Suppressor macrophage treated with lipopolysaccharide for 4 hours (primary cell): ENCODE measurements at regions not wholly inside any gene's neighbourhood (a gene's known extent, or its start where the extent isn't known, plus 50 kb on each side); places are given as distances from the start of the nearest gene placed in this dataset.

Experiments used
- DNase-seq: peaks from one replicate; pipeline ENCODE4 v3.0.0-alpha.2; 2020

DNA sequence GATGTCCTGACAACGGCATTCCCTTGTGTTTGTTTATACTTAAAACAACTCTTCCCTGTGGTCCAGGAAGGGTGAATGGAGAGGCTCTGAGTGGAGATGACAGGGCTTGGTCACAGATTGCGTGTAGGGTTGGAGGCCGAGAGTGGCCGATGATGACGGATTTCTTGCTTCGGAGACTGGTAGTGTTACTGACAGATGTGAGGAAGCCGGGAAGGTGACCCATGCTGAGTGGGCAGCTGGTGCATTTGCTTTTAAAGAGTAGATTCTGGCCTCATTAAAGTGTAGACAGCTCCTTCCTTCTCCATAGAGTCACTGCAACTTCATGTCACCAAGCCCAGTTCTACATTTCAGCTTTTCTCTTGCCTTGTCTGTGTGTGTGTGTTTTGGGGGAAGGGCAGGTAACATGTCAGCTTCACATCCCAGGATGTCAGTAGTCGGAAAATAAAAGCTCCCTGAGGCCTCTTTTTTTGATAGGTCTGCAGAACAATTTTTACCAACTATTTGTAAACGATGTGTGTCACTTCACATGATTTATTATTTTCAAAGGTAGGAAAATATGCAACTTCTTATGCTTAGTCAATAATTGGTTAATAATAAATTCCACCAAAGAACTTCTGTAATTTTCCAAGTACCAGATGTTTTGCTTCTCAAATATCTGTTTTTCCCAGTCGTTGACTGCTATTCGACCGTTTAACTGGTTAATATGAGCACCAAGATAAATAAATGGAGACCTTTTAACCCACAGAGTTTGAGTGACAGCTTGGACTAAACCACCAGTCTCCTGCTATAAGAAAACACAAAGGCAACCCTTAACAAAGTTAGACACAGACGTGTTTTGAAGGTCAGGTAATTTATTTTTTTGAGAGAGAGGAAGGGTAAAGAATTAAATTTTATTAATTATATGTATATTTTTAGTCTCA is 436.9 kb downstream of the SLC4A3 start:
- no peak for DNase-seq

DNA sequence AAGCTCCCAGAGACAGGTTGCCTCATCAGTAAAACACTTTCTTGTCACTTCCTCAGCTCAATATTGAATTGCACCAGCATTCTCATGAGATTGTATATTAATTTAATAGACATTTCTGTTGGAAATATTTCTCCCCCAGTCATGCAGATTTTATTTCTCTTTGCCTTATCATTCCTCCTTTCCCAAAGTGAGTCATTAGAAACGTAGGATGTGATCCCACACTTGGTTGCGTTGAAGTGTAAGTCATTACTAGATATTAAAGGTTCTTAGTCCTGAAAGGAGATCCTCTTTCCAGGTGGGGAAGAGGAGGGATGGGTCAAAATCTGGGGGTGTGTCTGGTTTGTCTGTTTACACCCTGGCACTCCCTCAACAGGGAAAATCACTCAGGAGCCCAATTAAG is 438.2 kb downstream of the SLC4A3 start:
- DNase-seq: no peak

DNA sequence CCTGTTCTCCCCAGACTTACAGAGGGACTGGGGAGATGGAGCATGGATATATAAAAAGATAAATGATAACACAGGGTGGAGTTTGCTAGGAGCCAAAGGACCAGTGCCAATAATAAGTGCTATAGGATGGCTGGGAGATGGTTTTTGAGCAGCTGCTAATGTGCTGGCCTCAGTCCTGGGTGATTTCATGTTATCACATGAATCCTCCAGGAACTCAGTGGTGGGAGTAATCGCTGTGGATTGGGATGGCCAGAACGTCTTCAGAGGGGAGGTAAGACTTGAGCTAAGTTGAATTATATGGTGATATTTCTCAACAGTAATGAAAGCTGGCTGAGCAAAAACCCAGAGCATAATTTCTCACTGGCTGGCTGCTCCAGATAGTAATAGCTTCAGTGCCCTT is 441.4 kb downstream of the SLC4A3 start:
- DNase-seq: no peak

DNA sequence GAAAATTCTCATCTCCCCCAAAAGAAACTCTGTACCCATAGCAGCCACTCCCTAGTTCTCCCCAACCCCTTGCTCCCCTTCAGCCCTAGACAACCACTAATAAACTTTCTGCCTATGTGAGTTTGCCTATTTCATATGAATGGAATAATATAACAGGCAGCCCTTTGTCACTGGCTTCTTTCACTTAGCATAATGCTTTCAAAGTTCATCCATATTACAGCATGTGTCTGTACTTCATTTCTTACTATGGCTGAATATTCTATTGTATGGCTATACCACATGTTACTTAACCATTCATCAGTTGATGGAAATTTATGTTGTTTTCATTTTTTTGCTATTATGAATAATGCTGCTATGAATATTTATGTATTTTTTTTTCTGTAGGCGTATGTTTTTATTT is 442.9 kb downstream of the SLC4A3 start:
- no peak for DNase-seq

DNA sequence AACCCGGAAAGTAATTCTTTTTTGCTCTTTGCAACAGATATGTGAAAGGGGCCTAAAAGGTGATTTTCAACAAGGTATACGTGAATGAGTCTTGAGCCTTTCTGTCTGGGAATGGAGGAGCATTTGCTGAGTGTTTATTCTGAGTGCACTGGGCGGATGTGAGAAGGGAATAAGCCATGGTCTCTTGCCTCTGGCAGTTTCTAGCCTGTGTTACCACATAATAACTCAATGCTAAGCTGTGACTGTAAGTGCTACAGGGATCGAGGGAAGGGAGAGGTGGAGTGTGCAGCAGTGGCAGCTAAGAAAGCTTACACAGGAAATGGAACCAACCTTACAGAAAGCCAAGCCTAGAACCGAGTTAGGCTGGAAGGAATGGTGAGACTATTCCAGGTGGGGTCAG is 444.3 kb downstream of the SLC4A3 start:
- DNase-seq: no peak

DNA sequence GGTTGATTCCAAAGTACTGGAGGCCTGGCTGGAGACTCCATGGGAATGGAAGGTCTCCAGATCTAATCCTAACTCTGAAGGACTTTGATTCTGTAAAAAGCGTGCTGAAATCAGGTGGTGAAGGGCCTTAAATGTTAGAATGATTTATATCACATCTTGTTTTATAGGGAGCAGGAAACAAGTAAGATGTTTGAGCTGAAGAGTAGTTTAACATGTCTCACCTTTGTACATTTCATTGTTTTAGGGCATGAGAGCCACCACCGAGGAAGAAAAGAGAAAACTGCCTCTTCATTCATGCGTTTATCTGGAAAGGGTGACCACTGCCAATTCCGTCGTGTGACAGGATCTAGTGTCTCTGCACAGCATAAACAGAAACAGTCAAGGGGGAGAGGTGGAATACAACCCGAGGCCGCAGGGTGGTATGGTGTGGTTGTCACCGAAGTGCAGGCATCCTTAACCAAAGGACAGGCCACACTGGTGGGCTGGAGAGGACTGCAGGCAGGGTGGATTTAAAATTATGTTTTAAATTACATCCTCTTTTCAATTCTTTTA is 445.3 kb downstream of the SLC4A3 start:
- no peak for DNase-seq

DNA sequence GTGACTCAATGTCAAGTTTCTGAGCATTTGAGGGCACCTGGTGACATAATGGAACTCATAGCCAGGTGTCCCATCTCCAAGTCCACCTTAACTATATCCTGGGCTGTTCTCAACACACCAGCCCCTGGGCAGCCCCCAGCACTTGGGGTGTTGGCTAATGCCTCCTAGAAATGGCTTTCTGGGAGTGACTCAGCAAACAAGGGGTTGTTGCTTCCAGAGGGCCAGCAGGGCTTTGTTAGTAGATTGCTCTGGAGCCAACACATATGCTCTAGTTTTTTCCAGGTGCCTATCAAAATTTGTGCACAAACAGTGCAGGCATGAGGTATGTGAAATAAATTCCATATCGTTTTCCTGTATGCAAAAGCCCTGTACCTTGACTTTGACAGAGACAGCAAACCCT is 448.4 kb downstream of the SLC4A3 start:
- no peak for DNase-seq

DNA sequence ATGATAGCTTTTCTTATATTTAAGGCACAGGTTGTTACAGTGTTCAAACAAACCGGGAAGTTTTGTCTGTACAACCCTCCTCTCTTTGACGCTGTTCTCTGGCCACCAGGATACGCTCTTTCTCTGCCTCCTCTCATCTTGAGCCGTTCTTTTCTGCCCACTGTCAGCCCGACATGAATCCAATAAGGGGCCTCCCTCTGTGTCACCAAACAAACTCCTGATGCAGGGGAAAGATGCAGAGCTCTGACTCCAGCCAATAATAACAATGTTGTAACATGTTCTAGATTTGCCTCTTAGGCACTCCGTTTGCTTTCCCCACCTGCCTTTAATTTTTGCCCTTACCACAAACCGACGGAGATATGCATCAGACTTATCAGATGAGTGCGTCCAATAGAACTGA is 449.3 kb downstream of the SLC4A3 start:
- DNase-seq: no peak

DNA sequence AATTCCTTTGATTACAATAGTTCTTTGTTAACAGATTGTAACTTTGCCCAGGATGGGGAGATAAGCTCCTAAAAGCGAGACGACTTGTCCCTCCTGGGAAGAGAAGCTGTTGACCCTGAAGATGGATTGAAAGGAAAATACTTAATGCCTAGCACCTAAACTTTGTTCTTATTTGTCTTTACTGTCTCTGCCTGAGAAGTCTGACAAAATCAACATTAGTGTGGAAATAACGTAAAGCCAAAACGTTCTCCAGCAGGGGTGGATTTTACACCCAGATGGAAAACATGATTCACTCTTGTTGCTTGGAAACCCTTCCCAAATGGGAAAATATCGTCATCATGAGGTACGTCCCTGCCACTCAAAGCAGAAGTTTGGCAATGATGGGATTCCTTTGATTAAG is 450.1 kb downstream of the SLC4A3 start:
- DNase-seq: no peak

DNA sequence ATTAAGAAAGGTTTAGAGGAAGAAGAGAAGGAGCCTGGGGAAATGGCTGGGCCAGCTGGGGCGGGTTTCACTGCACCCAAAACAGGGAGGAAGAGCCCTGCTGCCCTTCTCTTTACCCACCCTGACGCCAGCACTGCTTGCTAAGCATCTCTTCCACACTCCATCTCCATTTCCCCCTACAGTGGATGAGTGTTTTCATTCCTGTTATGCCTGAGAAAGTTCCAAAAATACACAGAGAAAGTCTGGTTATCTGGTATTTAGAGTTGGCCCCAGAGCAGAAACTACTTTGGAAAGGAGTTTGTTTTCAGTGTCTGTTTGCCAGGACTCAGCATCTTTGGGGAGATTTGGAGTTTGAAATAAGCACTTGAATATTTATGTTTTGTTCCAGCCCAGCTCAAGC is 451.0 kb downstream of the SLC4A3 start:
- no peak for DNase-seq

DNA sequence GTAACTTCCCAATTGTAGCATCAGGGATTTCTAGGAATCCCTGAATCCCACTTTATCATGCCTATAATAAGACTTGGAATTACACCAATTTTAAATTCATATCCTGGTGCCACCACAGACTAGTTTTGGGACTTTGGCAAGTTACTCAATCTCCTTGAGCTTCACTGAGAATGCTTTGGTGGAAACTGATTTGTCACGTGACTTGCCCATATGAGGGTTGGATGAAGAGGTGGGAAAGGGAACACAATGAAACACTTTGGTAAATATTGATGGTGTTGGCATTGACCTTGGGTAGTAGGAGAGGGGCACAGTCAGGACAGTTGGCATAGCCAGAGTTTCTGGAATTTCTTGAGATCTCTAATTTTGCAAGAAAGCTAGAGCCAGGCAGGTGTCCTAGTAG is 452.2 kb downstream of the SLC4A3 start:
- no peak for DNase-seq

DNA sequence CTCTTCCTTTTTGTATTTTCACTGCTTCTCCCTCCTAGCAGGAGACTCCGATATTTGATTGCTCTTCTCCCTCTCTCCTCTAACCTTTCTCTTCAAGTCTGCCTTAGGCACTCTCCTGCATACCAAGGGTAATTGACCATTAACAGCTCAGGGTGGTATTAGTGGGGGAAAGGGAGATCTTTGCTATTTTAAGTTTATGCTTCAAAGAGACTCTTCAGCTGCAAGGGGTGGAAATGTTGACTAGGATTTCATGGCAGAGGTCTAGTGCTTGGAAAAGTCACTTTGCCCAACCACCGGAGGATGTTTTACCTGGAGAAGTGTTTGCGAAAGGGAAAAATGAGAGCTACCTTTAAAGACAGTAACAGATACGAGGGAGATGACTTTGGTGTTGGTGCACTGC is 453.7 kb downstream of the SLC4A3 start:
- no peak for DNase-seq

DNA sequence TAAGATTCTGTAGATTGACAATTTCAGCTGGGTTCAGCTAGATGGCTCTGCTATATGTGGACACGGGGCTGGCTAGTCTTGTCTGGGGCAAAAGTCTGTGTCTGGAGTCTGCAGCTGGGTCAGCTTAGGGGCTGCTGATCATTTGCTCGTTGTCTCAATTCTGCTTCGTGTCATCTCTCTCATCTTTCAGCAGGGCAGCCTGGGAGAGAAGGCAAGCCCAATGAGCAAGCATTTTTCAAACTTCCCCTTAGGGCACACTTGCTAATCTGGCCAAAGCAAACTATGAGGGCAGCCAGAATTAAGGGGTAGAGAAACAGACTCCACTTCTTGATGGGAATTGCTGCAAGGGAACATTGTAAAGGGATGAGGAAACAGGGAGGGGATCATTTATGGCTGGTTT is 462.6 kb downstream of the SLC4A3 start:
- DNase-seq: no peak

DNA sequence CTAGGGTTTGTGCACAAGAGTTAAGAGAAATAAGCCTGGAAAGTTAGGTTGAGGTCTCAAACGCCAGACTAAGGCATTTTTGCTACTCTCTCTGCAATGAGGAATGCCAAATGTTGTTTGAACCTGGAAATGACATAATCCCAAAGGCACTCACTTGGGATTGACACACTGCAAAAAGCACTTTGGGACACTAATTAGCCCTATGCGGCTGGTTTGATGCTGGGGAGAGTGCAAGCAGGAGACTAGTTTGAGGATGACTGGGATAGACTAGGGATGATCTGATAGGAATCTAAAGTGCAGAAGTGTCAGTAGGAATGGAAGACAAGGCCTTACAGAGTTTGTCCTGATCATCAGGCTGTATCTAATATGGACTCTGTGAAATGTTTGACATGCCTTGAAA is 469.0 kb downstream of the SLC4A3 start:
- DNase-seq: no peak

DNA sequence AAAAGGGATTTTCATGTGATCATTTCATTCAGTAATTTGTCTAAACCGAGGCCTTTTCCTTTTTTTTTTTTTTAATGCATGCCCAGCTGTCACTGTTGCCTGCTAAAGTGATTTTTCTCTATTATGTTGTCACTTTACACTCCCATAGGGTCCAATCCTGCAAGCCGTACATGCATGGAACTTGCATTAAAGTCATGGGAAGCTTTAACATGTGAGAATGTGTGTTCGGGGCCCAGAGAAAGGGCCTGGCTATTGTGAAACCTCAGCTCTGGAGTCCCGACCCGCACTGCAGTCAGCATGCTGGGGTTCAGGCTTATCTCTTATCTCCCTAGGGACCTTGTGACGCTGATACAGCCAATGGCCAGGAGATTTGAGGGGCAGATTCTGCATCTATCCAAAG is 474.6 kb downstream of the SLC4A3 start:
- DNase-seq: no peak

DNA sequence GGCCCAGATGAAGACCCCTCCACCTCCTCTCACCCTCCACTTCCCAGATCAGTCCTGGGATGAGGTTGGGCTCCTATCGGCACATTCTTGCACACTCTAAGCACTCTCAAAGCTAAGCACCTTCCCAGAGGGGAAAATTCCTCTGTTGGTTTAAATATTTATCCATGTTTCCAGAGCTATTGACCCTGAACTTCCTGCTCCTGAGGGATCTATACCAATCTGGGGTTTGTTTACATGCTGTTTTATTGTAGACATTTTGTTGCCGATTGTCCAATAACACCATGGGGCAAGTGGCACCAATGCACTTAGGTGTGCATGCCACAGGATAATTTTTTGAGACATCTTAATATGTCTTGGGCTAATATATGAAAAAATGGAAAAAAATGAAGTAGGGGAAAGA is 476.2 kb downstream of the SLC4A3 start:
- DNase-seq: no peak

DNA sequence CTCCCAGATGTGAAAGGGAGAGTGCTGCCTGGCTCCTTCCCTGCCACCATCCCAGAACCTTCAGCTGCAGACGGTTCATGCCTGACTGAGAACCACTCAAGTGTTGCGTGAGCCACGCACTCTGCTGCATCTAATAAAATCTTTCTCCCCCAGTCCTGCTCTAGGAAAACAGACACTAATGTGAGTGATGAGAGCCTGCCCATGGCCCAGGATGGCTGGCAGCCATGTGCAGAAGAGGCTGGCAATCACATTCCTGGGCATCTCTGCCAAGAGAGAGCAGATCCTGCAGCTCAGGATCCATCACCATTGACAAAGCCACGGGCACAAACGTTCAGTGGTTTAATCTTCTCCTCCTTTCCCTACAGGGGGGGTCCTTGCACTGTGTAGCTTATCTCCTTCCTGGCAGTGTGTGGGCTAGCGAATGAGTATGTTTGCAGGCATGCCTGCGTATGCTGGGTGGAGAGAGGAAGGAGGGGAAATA is 477.5 kb downstream of the SLC4A3 start:
- DNase-seq: no peak

DNA sequence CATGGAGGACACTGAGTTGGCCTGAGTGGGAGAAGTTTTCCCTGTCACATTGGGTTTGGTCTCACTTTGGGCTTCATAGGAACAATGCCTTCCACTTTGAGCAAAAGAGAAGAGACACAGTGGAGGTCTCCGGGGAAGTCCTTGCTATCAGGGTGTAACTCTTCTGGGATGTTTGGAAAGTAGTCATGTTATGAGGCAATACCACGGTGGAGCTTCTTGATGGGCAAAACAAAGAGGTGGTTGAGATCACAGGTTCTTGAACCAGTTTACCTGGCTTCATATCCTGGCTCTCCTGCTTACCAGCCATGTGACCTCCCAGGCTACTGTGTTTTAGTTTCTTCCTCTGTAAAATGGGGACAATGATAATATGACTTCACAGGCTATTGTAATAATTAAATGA is 478.6 kb downstream of the SLC4A3 start:
- no peak for DNase-seq

DNA sequence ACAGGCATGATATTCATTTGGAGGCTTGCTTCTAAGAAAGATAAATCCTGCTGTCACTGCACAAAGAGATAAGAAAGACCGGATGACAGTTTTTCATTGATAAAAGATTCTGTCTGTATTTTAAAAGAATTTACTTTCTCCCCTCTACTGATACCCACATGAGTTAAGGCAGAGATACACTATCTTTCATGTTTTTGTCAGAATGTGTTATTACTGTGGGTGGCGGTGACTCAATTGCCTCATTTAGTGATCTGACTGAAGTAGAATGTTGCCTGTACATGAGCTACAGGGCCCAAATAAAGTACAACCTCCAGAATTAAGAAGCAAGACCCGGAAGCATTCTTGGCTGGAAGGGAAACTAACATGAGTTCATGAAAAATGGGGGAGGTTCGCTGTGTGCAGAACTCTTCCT is 480.0 kb downstream of the SLC4A3 start:
- no peak for DNase-seq

DNA sequence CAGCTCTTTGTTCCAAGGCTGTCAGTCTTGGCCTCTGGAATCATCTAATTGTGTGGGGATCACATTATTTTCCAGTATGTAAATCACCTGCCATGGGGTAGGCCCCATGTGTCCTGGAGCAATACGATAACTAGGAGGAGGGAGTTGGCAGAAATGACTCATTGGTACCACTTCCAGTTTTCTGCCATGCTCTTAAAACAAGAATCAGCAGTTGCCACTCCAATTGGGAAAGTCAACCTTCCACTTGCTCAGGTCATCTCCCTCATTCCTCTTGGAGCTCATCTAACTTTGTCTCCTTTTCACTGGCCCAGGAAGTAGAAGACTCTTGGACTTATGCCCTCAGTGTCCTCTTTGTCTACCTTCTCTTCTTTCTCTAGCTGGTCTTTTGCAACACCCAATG is 487.0 kb downstream of the SLC4A3 start:
- no peak for DNase-seq

DNA sequence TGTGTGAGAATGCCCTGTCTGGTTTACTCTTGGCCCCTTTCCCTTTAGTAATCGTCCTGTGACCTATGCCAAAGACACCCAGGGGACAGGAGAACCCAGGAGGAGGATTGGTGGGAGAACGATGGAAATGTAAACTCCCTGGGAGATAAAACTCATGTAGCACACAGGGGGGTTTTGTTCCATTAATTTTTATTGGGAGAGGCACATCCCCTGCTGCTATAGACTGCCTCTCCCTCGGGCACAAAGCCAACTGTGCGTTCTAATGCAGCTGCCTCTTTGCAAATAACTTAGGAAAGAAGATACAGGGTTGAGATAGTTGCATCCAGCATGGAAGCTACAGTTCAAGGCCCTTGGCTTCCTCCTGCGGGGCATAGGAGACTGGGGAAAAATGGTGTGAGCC is 489.6 kb downstream of the SLC4A3 start:
- DNase-seq: no peak

DNA sequence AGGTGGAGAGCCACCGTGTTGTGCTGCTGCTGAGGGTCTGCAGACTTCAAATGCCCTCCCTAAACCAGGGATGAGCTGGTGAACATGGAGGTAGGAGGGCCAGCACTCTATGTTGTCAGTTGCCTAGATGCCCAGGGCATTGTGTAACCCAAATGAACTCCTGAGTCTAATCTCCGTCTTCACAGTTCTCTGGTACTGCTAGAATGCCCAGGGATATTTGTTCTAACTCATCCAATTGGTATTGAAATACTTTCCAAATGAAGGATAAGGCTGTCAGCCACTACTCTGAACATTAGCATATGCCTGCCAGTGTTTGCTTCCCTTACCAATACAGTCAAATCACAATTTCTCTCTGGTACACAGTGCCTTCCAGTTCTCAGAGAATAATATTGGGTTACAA is 492.6 kb downstream of the SLC4A3 start:
- DNase-seq: no peak

DNA sequence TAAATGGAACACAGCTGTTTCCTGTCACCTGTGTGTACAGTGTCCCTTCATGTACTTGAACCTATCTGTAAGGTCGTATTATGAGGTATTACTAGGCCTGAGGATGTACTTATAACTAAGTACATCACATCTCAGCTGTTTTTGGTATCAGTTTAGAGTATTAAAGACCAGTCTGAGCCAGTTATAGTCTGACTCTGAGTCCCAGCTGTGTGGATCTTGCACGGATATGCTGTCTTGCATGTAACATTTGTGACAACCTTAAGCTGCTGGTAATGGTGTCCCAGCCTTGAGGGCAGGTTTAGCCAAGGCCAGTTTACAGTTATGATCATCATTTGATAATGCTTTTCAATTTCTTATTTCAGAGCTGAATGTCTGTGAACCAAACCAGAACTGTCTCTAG is 496.3 kb downstream of the SLC4A3 start:
- no peak for DNase-seq

DNA sequence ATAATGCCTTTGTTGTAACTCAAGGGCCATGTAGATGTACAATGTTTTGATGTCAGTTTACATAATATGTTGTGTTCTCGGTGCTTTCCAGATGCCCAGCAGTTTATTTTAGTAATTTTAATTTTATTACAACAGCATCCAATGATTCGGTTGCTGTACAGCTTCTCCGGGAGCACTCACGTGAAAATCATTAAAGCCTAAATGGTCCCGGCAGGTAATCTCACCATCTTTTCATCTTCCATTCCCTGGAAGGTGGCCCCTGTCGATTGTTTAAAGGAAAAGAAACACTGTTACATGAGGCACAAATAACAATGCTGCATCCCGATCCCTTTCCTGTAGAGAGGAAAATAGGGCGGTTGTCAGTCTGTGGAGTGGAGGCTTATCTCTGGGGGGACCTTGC is 498.1 kb downstream of the SLC4A3 start:
- no peak for DNase-seq

DNA sequence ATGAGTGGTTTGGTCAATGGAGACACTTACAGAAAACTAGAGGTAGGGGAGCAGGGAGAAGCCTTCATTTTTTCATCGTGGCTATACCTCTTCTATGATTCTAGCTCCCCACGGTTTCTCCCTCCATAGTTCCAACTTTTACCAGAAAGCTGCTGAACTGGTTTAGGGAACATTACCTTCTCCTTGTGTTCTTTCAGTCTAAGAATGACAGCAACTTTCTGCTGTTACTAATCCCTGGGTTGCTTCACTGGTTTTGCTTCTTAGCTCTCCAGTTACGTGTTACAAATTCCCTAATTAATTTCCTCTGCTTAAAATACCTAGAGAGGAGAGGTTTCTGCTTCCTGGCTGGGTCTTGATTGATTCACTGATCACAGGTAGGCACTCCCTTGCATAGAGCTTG is 499.9 kb downstream of the SLC4A3 start:
- no peak for DNase-seq
